Stomach (tissue), 8 donors: ENCODE measurements at regions not wholly inside any gene's neighbourhood (a gene's known extent, or its start where the extent isn't known, plus 50 kb on each side); places are given as distances from the start of the nearest gene placed in this dataset.

Experiments used
- DNase-seq, 2 donors: peaks; one replicate each; pipeline versions ENCODE4 v3.0.0 to v3.0.0-alpha.2; 2013 to 2019
- H3K27ac ChIP-seq, 5 donors: fragments of 200-600 bp in 4 of 5; sonication (generic) in 4 of 5; one replicate each; pipeline ENCODE4 v1.5.1; 2013 to 2019; ENCODE audit warnings: mild to moderate bottlenecking in 1 of 5, moderate library complexity in 1 of 5
- H3K27me3 ChIP-seq, 3 donors: fragments of 200-600 bp; sonication (generic); one replicate each; pipeline ENCODE4 v1.5.1; 2017 to 2019; ENCODE audit warnings: mixed run types in 1 of 3
- H3K36me3 ChIP-seq, 4 donors: fragments of 200-600 bp; sonication (generic); 1 replicate in 3 of 4; 2 replicates in 1 of 4; pipeline ENCODE4 v1.5.1; 2016 to 2019
- H3K4me1 ChIP-seq, 4 donors: fragments of 200-600 bp; sonication (generic); one replicate each; pipeline ENCODE4 v1.5.1; 2016 to 2019
- H3K4me3 ChIP-seq, 4 donors: fragments of 200-600 bp; sonication (generic) in 3 of 4; one replicate each; pipeline ENCODE4 v1.5.1; 2016 to 2019; ENCODE audit warnings: mild to moderate bottlenecking in 1 of 4
- H3K9me3 ChIP-seq, 4 donors: fragments of 200-600 bp; sonication (generic); one replicate each; pipeline ENCODE4 v1.5.1; 2016 to 2019
- CTCF ChIP-seq, 7 experiments: fragments of 450-650 bp in 4 of 7; fragments of 200-600 bp in 3 of 7; sonication (generic) in 3 of 7; IDR thresholded peaks; one replicate each; pipeline ENCODE4 v1.5.1; 2016 to 2019; ENCODE audit warnings: antibody characterized with exemption in 7 of 7, control low read depth in 2 of 7, mild to moderate bottlenecking in 1 of 7
- EP300 ChIP-seq: sonication (generic); formaldehyde crosslinking; IDR thresholded peaks from one replicate; pipeline ENCODE4 v1.6.1; 2017; ENCODE audit warnings: antibody characterized with exemption
- POLR2A ChIP-seq, 4 donors: fragments of 450-650 bp; IDR thresholded peaks; one replicate each; pipeline ENCODE4 v1.6.1; 2016; ENCODE audit warnings: antibody characterized with exemption in 4 of 4, control low read depth in 2 of 4, mild to moderate bottlenecking in 1 of 4, moderate library complexity in 1 of 4
- POLR2AphosphoS5 ChIP-seq, 3 donors: sonication (generic); formaldehyde crosslinking; IDR thresholded peaks; one replicate each; pipeline ENCODE4 v1.6.1; 2016; ENCODE audit warnings: antibody characterized with exemption in 3 of 3
- WGBS, 5 donors: extraction: QIAGEN DNeasy Blood & Tissue Kit in 3 of 5; methylation state at CpG; one replicate each; pipeline versions ENCODE4 v1.1.5 to v1.1.7; 2013 to 2018; 5-methylcytosine and 5-hydroxymethylcytosine counted together
- intact Hi-C: fragments of 100-400 bp; cut with DNase I; formaldehyde crosslinking; loops from one replicate; pipeline ENCODE4 v1.15.1; 2023; ENCODE audit warnings: low total_unique reads
- donor health status: healthy with polysubstance abuse.
- donor health status: Bipolar disorder and iron deficiency.
- donor health status: healthy.

GRCh38 chr9:82518868-82519267 is 530.3 kb downstream of the SPATA31D1 start:
- Histone ChIP-seq H3K9me3 (no peaks in the 10 kb centered on the region), H3K27me3 (no peaks in the 10 kb centered on the region), H3K36me3 (no peaks in the 10 kb centered on the region), H3K4me1 (peaks cover 0 to 11% (median 3%) of the 10 kb centered on the region in 4 donors), H3K27ac (no peak overlapping the region), H3K4me3 (no peak overlapping the region)
- DNase-seq: no peak
- TF ChIP-seq POLR2AphosphoS5 (IDR thresholded peaks at IDR 0.05) (no peak), POLR2A (IDR thresholded peaks at IDR 0.05) (no peak), CTCF (IDR thresholded peaks at IDR 0.05) (no peak), EP300 (no peak)
- intact Hi-C loops: no loop called here

GRCh38 chr9:82519332-82519731 is 530.8 kb downstream of the SPATA31D1 start:
- no peak overlapping the region for H3K4me3 ChIP-seq
- no peaks in the 10 kb centered on the region for H3K27me3 ChIP-seq
- peaks cover 0 to 6% (median 2%) of the 10 kb centered on the region in 4 donors for H3K4me1 ChIP-seq
- intact Hi-C loops: no loop called here
- TF ChIP-seq POLR2A (IDR thresholded peaks at IDR 0.05) (no peak), EP300 (no peak), CTCF (IDR thresholded peaks at IDR 0.05) (no peak), POLR2AphosphoS5 (IDR thresholded peaks at IDR 0.05) (no peak)
- DNase-seq: no peak
- H3K9me3 ChIP-seq: no peaks in the 10 kb centered on the region
- no peak overlapping the region for H3K27ac ChIP-seq
- no peaks in the 10 kb centered on the region for H3K36me3 ChIP-seq
- 67 to 79% (median 78%) methylated on average over 1 of the region's 1 CpG for WGBS, 5 donors

- peaks cover 0 to 18% (median 13%) of the 10 kb centered on the region in 4 donors for H3K9me3 ChIP-seq
- intact Hi-C loops: no loop called here
- TF ChIP-seq POLR2A (IDR thresholded peaks at IDR 0.05): no peak
- no peak for TF ChIP-seq CTCF (IDR thresholded peaks at IDR 0.05)
- no peak for TF ChIP-seq POLR2AphosphoS5 (IDR thresholded peaks at IDR 0.05)
- TF ChIP-seq EP300: no peak
- no peaks in the 10 kb centered on the region for H3K36me3 ChIP-seq
- 86 to 100% (median 100%) methylated on average over 1 of the region's 1 CpG for WGBS, 5 donors
- H3K4me1 ChIP-seq: no peaks in the 10 kb centered on the region
- H3K27me3 ChIP-seq: no peaks in the 10 kb centered on the region
- H3K27ac ChIP-seq: no peak overlapping the region
- no peak for DNase-seq
- H3K4me3 ChIP-seq: no peak overlapping the region
These were observed 535.8 kb downstream of the SPATA31D1 start for GRCh38 chr9:82524407-82524806.

- Histone ChIP-seq H3K27ac (no peak overlapping the region), H3K27me3 (no peaks in the 10 kb centered on the region), H3K36me3 (no peaks in the 10 kb centered on the region), H3K9me3 (peaks cover 0 to 18% (median 13%) of the 10 kb centered on the region in 4 donors), H3K4me1 (no peaks in the 10 kb centered on the region), H3K4me3 (no peak overlapping the region)
- WGBS, 5 donors: 68 to 89% (median 82%) methylated on average over 1 of the region's 1 CpG
- TF ChIP-seq EP300: no peak
- no peak for TF ChIP-seq CTCF (IDR thresholded peaks at IDR 0.05)
- no peak for TF ChIP-seq POLR2AphosphoS5 (IDR thresholded peaks at IDR 0.05)
- TF ChIP-seq POLR2A (IDR thresholded peaks at IDR 0.05): no peak
- DNase-seq: no peak
- intact Hi-C loops: no loop called here
These were observed 536.4 kb downstream of the RASEF start for GRCh38 chr9:82526577-82526976.
